HG03439 (cell line): ENCODE measurements at regions not wholly inside any gene's neighbourhood (a gene's known extent, or its start where the extent isn't known, plus 50 kb on each side); places are given as distances from the start of the nearest gene placed in this dataset.

Experiments used
- ATAC-seq: cut with Tn5 transposase; IDR thresholded peaks from one replicate; pipeline ENCODE4 v1.9.1; 2021; ENCODE audit warnings: mild to moderate bottlenecking, moderate library complexity; ENCODE audit not compliant: unreplicated experiment

- ATAC-seq, result no peak
These were observed 121.8 kb upstream of the ERRFI1 start for GRCh38 chr1:8147956-8148355.

GRCh38 chr1:8146257-8146855 is 120.2 kb upstream of the ERRFI1 start:
- no peak for ATAC-seq

- ATAC-seq, result no peak
These were observed 119.6 kb upstream of the ERRFI1 start for GRCh38 chr1:8145545-8146202.

GRCh38 chr1:8144323-8144722 is 118.2 kb upstream of the ERRFI1 start:
- ATAC-seq, result no peak

- no peak for ATAC-seq
These were observed 117.0 kb upstream of the ERRFI1 start for GRCh38 chr1:8142955-8143629.

GRCh38 chr1:8139941-8140340 is 113.8 kb upstream of the ERRFI1 start:
- no peak for ATAC-seq

GRCh38 chr1:8139383-8139782 is 113.3 kb upstream of the ERRFI1 start:
- ATAC-seq, result no peak

- no peak for ATAC-seq
These were observed 112.6 kb upstream of the ERRFI1 start for GRCh38 chr1:8138673-8139072.

- no peak for ATAC-seq
These were observed 111.6 kb upstream of the ERRFI1 start for GRCh38 chr1:8137481-8138244.

- ATAC-seq, result no peak
These were observed 110.7 kb upstream of the ERRFI1 start for GRCh38 chr1:8136766-8137165.

GRCh38 chr1:8135250-8135649 is 109.1 kb upstream of the ERRFI1 start:
- no peak for ATAC-seq

GRCh38 chr1:8134546-8135235 is 108.6 kb upstream of the ERRFI1 start:
- no peak for ATAC-seq

GRCh38 chr1:8133657-8134430 is 107.7 kb upstream of the ERRFI1 start:
- ATAC-seq, result no peak

GRCh38 chr1:8133190-8133589 is 107.1 kb upstream of the ERRFI1 start:
- ATAC-seq, result no peak

- ATAC-seq, result no peak
These were observed 101.1 kb upstream of the ERRFI1 start for GRCh38 chr1:8127171-8127641.

GRCh38 chr1:8122477-8123407 is 96.6 kb upstream of the ERRFI1 start:
- ATAC-seq, result no peak

GRCh38 chr1:8122160-8122476 is 96.0 kb upstream of the ERRFI1 start:
- no peak for ATAC-seq

- no peak for ATAC-seq
These were observed 95.4 kb upstream of the ERRFI1 start for GRCh38 chr1:8121261-8122159.
